Gastrocnemius medialis (tissue), 4 donors: ENCODE measurements at regions not wholly inside any gene's neighbourhood (a gene's known extent, or its start where the extent isn't known, plus 50 kb on each side); places are given as distances from the start of the nearest gene placed in this dataset.

Experiments used
- POLR2A ChIP-seq, 2 donors: fragments of 450-650 bp; IDR thresholded peaks; one replicate each; pipeline ENCODE4 v1.6.1; 2017; ENCODE audit warnings: antibody characterized with exemption in 2 of 2, mild to moderate bottlenecking in 2 of 2, moderate library complexity in 2 of 2
- TF ChIP-seq, protein P1 (sequence below), 5 experiments: fragments of 450-650 bp in 3 of 5; fragments of 200-600 bp in 2 of 5; sonication (generic) in 2 of 5; IDR thresholded peaks in 4 of 5; conservative IDR thresholded peaks in 1 of 5; 1 replicate in 4 of 5; 2 replicates in 1 of 5; pipeline ENCODE4 v1.5.1; 2016 to 2019; ENCODE audit warnings: antibody characterized with exemption in 5 of 5, mild to moderate bottlenecking in 3 of 5, moderate library complexity in 3 of 5

DNA sequence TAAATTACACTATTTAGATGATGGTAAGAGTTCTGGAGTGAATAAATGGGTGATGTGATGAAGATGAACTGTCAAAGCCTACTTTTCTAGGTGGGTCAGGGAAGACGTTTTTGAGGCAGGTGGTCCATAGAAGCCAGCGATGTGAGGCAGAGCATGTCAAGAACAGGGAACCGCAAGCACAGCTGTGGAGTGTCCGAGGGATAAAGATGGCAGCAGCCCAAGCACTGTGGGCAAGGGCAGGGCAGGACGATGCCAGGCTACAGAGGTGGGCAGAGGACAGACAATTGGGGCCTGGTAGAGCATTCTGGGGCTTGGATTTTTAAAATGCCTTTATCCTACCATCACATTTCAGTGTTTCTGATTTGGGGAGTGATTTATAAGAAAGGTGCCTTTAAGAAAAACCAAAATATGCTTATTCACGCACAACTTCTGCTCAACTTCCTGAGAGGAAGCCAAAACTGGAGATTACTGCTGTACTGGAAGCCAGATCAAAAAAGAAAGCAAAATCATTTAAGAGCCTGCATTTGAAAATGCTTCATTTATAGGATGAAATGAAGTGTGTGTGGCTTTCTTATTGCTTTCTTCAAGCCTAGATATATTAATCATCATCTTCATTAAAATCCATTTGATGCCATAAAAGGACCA is 119.0 kb upstream of the WDR17 start:
- TF ChIP-seq, protein P1, sequence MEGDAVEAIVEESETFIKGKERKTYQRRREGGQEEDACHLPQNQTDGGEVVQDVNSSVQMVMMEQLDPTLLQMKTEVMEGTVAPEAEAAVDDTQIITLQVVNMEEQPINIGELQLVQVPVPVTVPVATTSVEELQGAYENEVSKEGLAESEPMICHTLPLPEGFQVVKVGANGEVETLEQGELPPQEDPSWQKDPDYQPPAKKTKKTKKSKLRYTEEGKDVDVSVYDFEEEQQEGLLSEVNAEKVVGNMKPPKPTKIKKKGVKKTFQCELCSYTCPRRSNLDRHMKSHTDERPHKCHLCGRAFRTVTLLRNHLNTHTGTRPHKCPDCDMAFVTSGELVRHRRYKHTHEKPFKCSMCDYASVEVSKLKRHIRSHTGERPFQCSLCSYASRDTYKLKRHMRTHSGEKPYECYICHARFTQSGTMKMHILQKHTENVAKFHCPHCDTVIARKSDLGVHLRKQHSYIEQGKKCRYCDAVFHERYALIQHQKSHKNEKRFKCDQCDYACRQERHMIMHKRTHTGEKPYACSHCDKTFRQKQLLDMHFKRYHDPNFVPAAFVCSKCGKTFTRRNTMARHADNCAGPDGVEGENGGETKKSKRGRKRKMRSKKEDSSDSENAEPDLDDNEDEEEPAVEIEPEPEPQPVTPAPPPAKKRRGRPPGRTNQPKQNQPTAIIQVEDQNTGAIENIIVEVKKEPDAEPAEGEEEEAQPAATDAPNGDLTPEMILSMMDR (IDR thresholded peaks at IDR 0.05 in 4 of 5, conservative IDR thresholded peaks at IDR 0.05 in 1 of 5), result no peak
- no peak for TF ChIP-seq POLR2A (IDR thresholded peaks at IDR 0.05)
